Mesodermal cell (in vitro differentiated cells): ENCODE measurements at regions not wholly inside any gene's neighbourhood (a gene's known extent, or its start where the extent isn't known, plus 50 kb on each side); places are given as distances from the start of the nearest gene placed in this dataset.
"Not testable (repeated sequence)": the region's sequence is repeated elsewhere in the genome, so short reads cannot be mapped to it uniquely, and the experiment has no call there.

Experiments
- H3K27ac ChIP-seq: 2 replicates; pipeline ENCODE4 v1.7.0; 2013; ENCODE audit warnings: mild to moderate bottlenecking, low read depth, low read length, moderate library complexity; ENCODE audit not compliant: severe bottlenecking
- H3K36me3 ChIP-seq: 2 replicates; pipeline ENCODE4 v1.7.1; 2013; ENCODE audit warnings: mild to moderate bottlenecking, low read length, moderate library complexity; ENCODE audit not compliant: control insufficient read depth, insufficient read depth
- H3K4me1 ChIP-seq: one replicate; pipeline ENCODE4 v1.7.1; 2013; ENCODE audit warnings: mild to moderate bottlenecking, low read length; ENCODE audit not compliant: insufficient read depth, control insufficient read depth, poor library complexity, severe bottlenecking
- H3K4me3 ChIP-seq: 2 replicates; pipeline ENCODE4 v1.7.0; 2013; ENCODE audit warnings: low read length, control low read depth, mild to moderate bottlenecking; ENCODE audit not compliant: insufficient read depth, poor library complexity, severe bottlenecking; ENCODE audit errors: extremely low read depth
- H3K9me3 ChIP-seq: 2 replicates; pipeline ENCODE4 v1.7.1; 2013; ENCODE audit warnings: mild to moderate bottlenecking, low read length, moderate library complexity; ENCODE audit not compliant: control insufficient read depth
- WGBS, 2 experiments: methylation state at CpG; one replicate each; pipeline ENCODE4 v1.1.5; 2013; ENCODE audit warnings: missing lambda C conversion rate in 2 of 2; ENCODE audit not compliant: insufficient coverage in 2 of 2; 5-methylcytosine and 5-hydroxymethylcytosine counted together

DNA sequence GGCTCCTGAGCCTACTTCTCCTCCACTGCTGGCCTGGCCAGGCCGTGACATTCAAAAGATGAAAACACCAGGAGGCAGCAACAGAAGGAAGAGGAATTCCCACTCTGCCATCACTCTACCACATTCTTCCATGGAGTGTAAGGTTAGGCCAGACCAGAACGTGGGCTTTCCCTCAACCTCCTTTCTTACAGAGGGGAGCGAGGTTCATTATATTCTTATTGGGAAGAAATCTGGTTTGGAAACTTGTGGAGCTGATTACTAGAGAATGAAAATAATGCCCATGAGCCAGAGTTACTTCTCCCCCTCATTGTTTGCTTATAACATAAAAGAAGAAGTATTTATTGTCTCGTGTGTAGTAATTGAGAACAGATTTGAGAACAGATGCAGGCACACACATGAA is 136.3 kb upstream of the BASP1 start:
- 67% methylated on average over 1 of the region's 4 CpGs; no CpG with 5 or more reads in 1 of the 2 experiments for WGBS, 2 experiments
- no peak overlapping the region for H3K27ac ChIP-seq
- H3K9me3 ChIP-seq = no peaks in the 10 kb centered on the region
- H3K36me3 ChIP-seq = no peaks in the 10 kb centered on the region
- H3K4me3 ChIP-seq = no peak overlapping the region
- no peaks in the 10 kb centered on the region for H3K4me1 ChIP-seq

- H3K36me3 ChIP-seq, H3K27ac ChIP-seq, H3K4me1 ChIP-seq, H3K9me3 ChIP-seq, H3K4me3 ChIP-seq: not testable (repeated sequence)
- WGBS, 2 experiments = 91 to 98% methylated on average over 16 to 19 of the region's 29 CpGs
Observed at GRCh38 chr5:17083276-17083675, 134.2 kb upstream of the BASP1 start.

DNA sequence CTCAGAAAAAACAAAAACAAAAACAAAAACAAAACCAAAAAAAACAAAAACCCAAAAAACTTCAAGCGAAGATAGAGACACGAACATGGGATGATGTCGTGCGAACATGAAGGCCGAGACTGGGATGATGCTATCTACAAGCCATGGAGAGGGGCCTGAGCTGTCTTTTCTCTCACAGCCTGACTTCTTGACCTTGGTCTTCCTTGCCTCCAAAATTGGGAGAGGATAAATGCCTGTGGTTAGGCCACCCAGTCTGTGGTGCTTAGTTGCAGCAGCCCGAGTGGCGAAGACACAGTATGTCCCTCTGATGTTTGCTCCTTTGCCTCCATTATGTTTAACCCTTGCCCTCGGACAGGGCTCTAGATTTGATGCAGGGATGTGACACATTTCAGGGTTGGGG is 130.4 kb upstream of the BASP1 start:
- Histone ChIP-seq H3K4me3 (no peak overlapping the region), H3K27ac (no peak overlapping the region), H3K9me3 (no peaks in the 10 kb centered on the region), H3K4me1 (peaks cover 14% of the 10 kb centered on the region), H3K36me3 (no peaks in the 10 kb centered on the region)
- 91 to 95% methylated on average over 7 of the region's 8 CpGs for WGBS, 2 experiments

- WGBS, 2 experiments = 90% methylated on average over 2 of the region's 4 CpGs; no CpG with 5 or more reads in 1 of the 2 experiments
- Histone ChIP-seq H3K27ac (no peak overlapping the region), H3K4me3 (no peak overlapping the region), H3K36me3 (no peaks in the 10 kb centered on the region), H3K9me3 (no peaks in the 10 kb centered on the region), H3K4me1 (peaks cover 14% of the 10 kb centered on the region)
Observed at GRCh38 chr5:17088051-17088450, 129.4 kb upstream of the BASP1 start.

GRCh38 chr5:17089001-17089400 is 128.4 kb upstream of the BASP1 start:
- no peak overlapping the region for H3K4me3 ChIP-seq
- no peaks in the 10 kb centered on the region for H3K36me3 ChIP-seq
- H3K9me3 ChIP-seq = no peaks in the 10 kb centered on the region
- H3K4me1 ChIP-seq = peaks cover 14% of the 10 kb centered on the region
- H3K27ac ChIP-seq = no peak overlapping the region

DNA sequence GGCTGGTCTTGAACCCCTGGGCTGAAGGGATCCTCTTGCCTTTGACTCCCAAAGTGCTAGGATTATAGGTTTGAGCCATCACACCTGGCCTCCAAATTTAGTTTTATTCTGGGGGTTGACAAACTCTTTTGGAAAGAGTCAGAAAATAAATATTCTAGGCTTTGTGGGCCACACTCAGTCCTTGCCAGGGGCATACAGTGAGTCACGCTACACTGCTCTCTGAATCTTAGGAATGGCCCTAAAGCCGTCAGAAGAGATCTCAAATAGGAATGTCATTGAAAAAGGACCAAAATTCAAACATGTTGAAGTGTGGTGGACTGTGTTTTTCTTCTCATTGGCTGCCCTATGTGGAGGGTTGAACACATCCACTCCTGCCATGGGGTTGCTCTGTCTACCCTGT is 127.7 kb upstream of the BASP1 start:
- Histone ChIP-seq H3K4me3 (no peak overlapping the region), H3K4me1 (peaks cover 14% of the 10 kb centered on the region), H3K36me3 (no peaks in the 10 kb centered on the region), H3K27ac (no peak overlapping the region), H3K9me3 (no peaks in the 10 kb centered on the region)
- WGBS, 2 experiments = 100% methylated on average over 1 to 2 of the region's 2 CpGs

GRCh38 chr5:17090839-17091238 is 126.6 kb upstream of the BASP1 start:
- 83 to 94% methylated on average over 3 of the region's 5 CpGs for WGBS, 2 experiments
- Histone ChIP-seq H3K36me3 (no peaks in the 10 kb centered on the region), H3K4me3 (no peak overlapping the region), H3K27ac (no peak overlapping the region), H3K9me3 (no peaks in the 10 kb centered on the region), H3K4me1 (peaks cover 14% of the 10 kb centered on the region)

- Histone ChIP-seq H3K4me3 (no peak overlapping the region), H3K36me3 (no peaks in the 10 kb centered on the region), H3K9me3 (no peaks in the 10 kb centered on the region), H3K27ac (no peak overlapping the region), H3K4me1 (peaks cover 3% of the 10 kb centered on the region)
- 77 to 80% methylated on average over 5 of the region's 7 CpGs for WGBS, 2 experiments
Observed at GRCh38 chr5:17094830-17095229, 122.6 kb upstream of the BASP1 start.

DNA sequence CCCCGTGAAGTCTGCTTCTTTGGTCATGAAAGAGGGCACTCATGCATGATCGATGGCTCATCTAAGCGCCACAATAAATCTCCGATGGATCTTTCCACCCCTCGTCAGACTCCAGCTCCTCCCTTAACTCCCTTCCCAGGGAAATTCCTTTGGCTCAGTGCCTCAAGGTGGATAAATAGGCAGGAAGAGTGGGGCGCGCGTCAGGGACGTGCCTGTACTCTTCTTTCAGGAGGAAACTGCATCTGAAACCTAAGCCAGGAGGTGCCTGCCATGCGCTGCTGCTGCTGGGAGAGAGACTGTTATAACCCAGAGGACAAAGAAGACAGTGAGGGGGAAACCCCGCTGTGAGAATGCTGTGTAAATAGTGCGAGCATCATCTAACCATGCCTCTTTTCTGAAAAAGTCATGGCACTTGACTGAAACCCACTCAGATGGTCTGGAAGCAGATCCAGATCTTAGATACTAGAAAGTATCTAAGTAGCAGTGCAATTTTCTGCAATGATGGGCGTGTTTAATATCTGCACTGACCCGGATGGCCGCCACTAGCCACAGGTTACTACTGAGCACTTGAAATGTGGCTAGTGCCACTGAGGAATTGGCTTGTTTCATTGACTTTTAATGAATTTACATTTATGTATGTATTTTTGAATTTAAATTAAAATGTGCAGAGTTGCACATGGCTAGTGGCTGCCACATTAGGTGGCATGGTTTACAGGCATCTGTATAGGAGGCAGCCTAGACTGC is 120.3 kb upstream of the BASP1 start:
- Histone ChIP-seq H3K36me3 (no peaks in the 10 kb centered on the region), H3K9me3 (no peaks in the 10 kb centered on the region), H3K4me1 (no peaks in the 10 kb centered on the region), H3K27ac (no peak overlapping the region), H3K4me3 (no peak overlapping the region)
- WGBS, 2 experiments = 72 to 79% methylated on average over 11 to 13 of the region's 15 CpGs

- WGBS, 2 experiments = 92 to 100% methylated on average over 7 to 8 of the region's 8 CpGs
Observed at GRCh38 chr5:17099946-17100345, 117.5 kb upstream of the BASP1 start.

DNA sequence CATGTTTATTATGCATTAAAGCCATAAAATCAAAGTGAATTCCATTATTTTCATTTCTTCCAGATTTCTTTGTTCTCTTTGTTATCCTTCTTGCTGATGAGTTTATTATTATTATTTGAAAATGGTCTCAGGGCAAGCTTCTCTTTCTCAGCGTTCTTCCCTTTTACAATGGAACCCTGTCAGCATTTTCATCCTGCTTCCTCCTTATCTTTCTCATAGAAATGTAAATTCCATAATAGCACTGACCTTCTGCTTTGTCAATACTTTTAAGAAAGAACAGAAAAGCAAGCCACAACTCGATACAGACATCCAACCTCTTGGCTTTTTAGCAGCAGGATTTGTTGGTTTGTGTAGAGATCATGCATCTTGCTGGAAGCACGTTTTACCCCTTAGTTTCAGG is 114.0 kb upstream of the BASP1 start:
- WGBS, 2 experiments = 64 to 71% methylated on average over 1 to 2 of the region's 3 CpGs

More at GRCh38 chr5:17099946-17100345, 117.5 kb upstream of the BASP1 start:
- Histone ChIP-seq H3K4me1 (no peaks in the 10 kb centered on the region), H3K27ac (no peak overlapping the region), H3K36me3 (no peaks in the 10 kb centered on the region), H3K9me3 (no peaks in the 10 kb centered on the region), H3K4me3 (no peak overlapping the region)

More for the DNA sequence above, 114.0 kb upstream of the BASP1 start:
- Histone ChIP-seq H3K9me3 (no peaks in the 10 kb centered on the region), H3K4me1 (no peaks in the 10 kb centered on the region), H3K4me3 (no peak overlapping the region), H3K36me3 (no peaks in the 10 kb centered on the region), H3K27ac (no peak overlapping the region)
